ENCODE measurements at regions not wholly inside any gene's neighbourhood (a gene's known extent, or its start where the extent isn't known, plus 50 kb on each side); places are given as distances from the start of the nearest gene placed in this dataset.
"Not testable (repeated sequence)": the region's sequence is repeated elsewhere in the genome, so short reads cannot be mapped to it uniquely, and the experiment has no call there.

DNA sequence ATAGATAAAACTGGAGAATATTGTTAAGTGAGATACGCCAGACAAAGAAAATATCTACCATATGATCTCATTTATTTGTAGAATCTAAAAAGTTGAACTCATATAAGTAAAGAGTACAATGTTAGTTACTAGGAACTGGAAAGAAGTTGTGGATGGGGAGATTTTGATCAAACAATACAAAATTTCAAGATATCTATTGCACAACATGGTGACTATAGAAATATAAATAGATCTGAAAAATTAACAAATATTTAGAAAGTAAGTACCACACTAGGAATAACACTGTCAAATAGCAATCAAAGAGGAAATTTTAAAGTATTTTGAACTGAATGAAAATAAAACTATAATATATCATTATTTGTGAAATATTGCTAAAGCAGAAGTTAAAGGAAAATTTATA lies 437.2 kb downstream of the AASDHPPT start:
- Histone ChIP-seq H3K4me1 (ENCODE audit: control insufficient read depth, insufficient read depth, low read length) (no peaks in the 10 kb centered on the region), H3K9me3 (replicated peaks; ENCODE audit: low read length) (no peaks in the 10 kb centered on the region), H3K4me3 (ENCODE audit: low read length) (no peak overlapping the region), H3K4me2 (ENCODE audit: low read length) (no peak overlapping the region), H3K9ac (ENCODE audit: low read depth, low read length) (no peak overlapping the region), H3K36me3 (ENCODE audit: insufficient read depth, low read length) (no peaks in the 10 kb centered on the region), H3K27me3 (ENCODE audit: control insufficient read depth, insufficient read depth, low read length) (no peaks in the 10 kb centered on the region)

DNA sequence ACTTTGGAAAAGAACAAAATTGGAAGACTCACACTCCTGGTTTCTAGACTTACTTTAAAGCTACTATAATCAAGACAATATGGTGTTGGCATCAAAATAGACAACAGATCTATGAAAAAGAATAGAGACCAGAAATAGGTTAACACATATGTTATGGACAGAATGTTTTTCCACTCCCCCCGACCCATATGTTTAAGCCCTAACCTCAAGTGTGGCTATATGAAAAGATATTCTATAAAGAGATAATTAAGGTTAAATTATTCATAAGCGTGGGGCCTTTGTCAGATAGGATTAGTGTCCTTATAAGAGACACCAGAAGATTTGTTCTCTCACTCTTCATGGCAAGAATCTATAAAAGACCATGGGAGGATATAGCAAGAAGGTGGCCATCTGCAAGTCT lies 440.0 kb downstream of the AASDHPPT start:
- no peak overlapping the region for H3K4me2 ChIP-seq (ENCODE audit: low read length)
- no peak overlapping the region for H3K9ac ChIP-seq (ENCODE audit: low read depth, low read length)
- no peak overlapping the region for H3K4me3 ChIP-seq (ENCODE audit: low read length)
- no peaks in the 10 kb centered on the region for H3K27me3 ChIP-seq (ENCODE audit: control insufficient read depth, insufficient read depth, low read length)
- no peaks in the 10 kb centered on the region for H3K4me1 ChIP-seq (ENCODE audit: control insufficient read depth, insufficient read depth, low read length)
- no peaks in the 10 kb centered on the region for H3K36me3 ChIP-seq (ENCODE audit: insufficient read depth, low read length)
- no peaks in the 10 kb centered on the region for H3K9me3 ChIP-seq (replicated peaks; ENCODE audit: low read length)

DNA sequence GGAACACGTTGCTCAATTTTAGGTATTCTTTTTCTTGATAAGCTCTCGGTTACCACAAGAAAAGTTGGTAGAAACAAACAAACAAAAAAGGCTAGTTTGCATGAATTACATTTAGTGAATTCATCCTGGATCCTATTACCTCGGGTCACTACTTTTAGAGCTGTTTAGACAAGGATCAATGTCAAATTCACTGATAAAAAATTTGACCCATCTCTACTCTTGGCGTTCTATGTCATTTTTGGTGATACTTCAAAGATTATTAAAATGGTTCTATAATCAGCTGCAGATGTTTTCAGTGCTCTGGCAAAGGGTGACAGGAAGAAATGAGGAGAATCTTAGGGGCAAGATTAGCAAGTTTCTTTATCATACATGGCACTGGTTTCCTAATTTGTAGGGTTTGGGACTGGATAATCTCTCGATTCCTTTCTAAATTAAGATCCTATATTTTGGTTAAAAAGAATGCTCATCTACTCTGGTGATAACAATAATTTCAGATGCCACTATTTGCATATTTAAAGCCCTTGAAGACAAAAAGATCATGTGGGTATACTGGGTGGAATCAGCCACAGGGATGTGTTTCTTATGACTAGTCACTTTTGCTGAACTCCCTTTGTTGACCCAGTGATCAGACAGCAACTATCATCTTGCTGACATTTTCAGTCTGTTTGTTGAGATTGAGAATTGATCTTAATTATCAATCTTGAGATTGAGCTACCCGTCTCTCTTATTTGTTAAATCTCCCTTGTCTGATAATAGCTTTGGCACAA lies 442.9 kb downstream of the AASDHPPT start:
- H3K4me1 ChIP-seq (ENCODE audit: control insufficient read depth, insufficient read depth, low read length), result no peaks in the 10 kb centered on the region

DNA sequence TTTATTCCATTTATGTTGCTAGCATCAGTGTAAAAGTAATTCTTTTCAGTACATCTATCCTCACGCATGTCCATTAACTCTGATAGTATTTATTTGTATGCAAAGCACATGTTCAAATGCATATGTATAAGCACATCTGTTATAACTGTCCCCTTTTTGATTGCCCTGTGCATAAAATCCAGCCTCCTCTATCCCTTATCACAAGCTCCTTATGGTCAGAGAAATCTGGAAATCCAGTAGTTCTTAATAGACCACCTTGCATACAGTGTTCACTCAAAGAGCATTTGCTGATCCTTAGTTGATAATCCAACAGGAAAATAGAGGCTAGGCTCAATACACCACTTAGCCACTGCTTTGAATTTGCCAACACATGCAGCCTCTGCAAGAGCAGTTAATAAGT lies 443.5 kb downstream of the AASDHPPT start:
- Histone ChIP-seq H3K9me3 (replicated peaks; ENCODE audit: low read length) (no peaks in the 10 kb centered on the region), H3K9ac (ENCODE audit: low read depth, low read length) (no peak overlapping the region), H3K4me2 (ENCODE audit: low read length) (no peak overlapping the region), H3K4me1 (ENCODE audit: control insufficient read depth, insufficient read depth, low read length) (no peaks in the 10 kb centered on the region), H3K36me3 (ENCODE audit: insufficient read depth, low read length) (no peaks in the 10 kb centered on the region), H3K4me3 (ENCODE audit: low read length) (no peak overlapping the region), H3K27me3 (ENCODE audit: control insufficient read depth, insufficient read depth, low read length) (no peaks in the 10 kb centered on the region)

More for the DNA sequence above, 442.9 kb downstream of the AASDHPPT start:
- no peaks in the 10 kb centered on the region for H3K9me3 ChIP-seq (replicated peaks; ENCODE audit: low read length)
- no peaks in the 10 kb centered on the region for H3K36me3 ChIP-seq (ENCODE audit: insufficient read depth, low read length)
- H3K27me3 ChIP-seq (ENCODE audit: control insufficient read depth, insufficient read depth, low read length), result no peaks in the 10 kb centered on the region
- no peak overlapping the region for H3K9ac ChIP-seq (ENCODE audit: low read depth, low read length)
- no peak overlapping the region for H3K4me3 ChIP-seq (ENCODE audit: low read length)
- H3K4me2 ChIP-seq (ENCODE audit: low read length), result no peak overlapping the region

DNA sequence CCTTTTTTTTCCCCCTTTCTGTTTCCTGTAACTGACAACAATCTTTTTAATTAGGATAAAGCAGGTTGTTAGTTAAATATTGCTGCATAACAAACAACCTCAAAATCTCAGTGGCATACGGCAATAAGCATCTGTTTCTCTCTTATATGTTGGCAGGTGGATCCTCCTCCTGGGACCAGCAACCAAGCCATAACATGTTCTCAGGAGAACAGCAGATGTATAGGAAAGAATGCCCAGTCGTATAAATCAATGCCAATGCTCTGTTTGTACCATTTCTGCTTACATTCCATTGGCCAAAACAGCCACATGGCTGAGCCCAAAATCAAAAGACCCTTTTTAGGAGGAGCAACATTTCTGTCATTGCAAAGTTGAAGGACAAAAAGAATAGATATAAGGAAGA lies 445.7 kb downstream of the AASDHPPT start:
- Histone ChIP-seq H3K27me3 (ENCODE audit: control insufficient read depth, insufficient read depth, low read length) (no peaks in the 10 kb centered on the region), H3K9ac (ENCODE audit: low read depth, low read length) (no peak overlapping the region), H3K36me3 (ENCODE audit: insufficient read depth, low read length) (no peaks in the 10 kb centered on the region), H3K9me3 (replicated peaks; ENCODE audit: low read length) (no peaks in the 10 kb centered on the region), H3K4me1 (ENCODE audit: control insufficient read depth, insufficient read depth, low read length) (no peaks in the 10 kb centered on the region), H3K4me2 (ENCODE audit: low read length) (no peak overlapping the region), H3K4me3 (ENCODE audit: low read length) (no peak overlapping the region)

DNA sequence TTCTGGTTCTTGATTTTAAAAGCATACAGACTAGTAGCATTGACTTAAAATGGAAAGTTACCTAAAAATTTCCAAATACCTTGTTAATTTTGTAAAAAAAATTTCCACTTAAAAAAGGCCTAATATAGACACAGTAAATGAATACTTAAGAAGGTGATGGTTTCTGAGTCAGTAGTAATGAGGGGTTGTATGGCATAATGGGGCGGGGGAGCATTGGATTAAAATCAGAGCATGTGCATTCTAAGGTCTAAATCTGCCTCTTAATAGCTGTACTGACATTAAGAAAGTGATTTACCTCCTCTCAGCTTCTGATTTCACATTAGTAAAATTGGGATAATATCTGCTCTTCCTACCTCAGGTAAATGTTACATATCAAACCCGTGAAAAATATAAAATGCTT lies 446.5 kb downstream of the AASDHPPT start:
- no peak overlapping the region for H3K9ac ChIP-seq (ENCODE audit: low read depth, low read length)
- H3K9me3 ChIP-seq (replicated peaks; ENCODE audit: low read length), result no peaks in the 10 kb centered on the region
- no peak overlapping the region for H3K4me2 ChIP-seq (ENCODE audit: low read length)
- H3K4me1 ChIP-seq (ENCODE audit: control insufficient read depth, insufficient read depth, low read length), result no peaks in the 10 kb centered on the region
- no peak overlapping the region for H3K4me3 ChIP-seq (ENCODE audit: low read length)
- no peaks in the 10 kb centered on the region for H3K27me3 ChIP-seq (ENCODE audit: control insufficient read depth, insufficient read depth, low read length)
- H3K36me3 ChIP-seq (ENCODE audit: insufficient read depth, low read length), result no peaks in the 10 kb centered on the region

DNA sequence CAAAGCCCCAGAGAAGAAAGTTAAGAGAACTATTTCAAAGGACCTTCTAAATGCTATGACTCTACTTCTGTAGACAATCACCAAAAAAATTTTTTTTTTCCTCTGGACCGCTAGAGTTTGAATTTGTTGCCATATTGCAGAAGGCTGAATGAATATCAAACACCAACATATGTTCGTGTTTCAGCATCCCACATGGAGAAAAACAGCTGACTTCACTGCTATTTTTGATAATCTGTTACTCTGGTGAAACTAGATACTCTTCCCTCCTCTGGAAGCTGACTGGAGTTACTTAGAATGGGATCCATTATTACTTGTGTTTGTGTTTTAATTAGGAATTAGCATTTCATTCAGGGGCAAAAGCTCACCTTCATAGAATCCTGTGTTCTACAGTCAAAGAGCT lies 447.0 kb downstream of the AASDHPPT start:
- no peak overlapping the region for H3K9ac ChIP-seq (ENCODE audit: low read depth, low read length)
- H3K9me3 ChIP-seq (replicated peaks; ENCODE audit: low read length), result no peaks in the 10 kb centered on the region
- H3K4me3 ChIP-seq (ENCODE audit: low read length), result no peak overlapping the region
- no peaks in the 10 kb centered on the region for H3K27me3 ChIP-seq (ENCODE audit: control insufficient read depth, insufficient read depth, low read length)
- no peak overlapping the region for H3K4me2 ChIP-seq (ENCODE audit: low read length)
- H3K36me3 ChIP-seq (ENCODE audit: insufficient read depth, low read length), result no peaks in the 10 kb centered on the region
- H3K4me1 ChIP-seq (ENCODE audit: control insufficient read depth, insufficient read depth, low read length), result no peaks in the 10 kb centered on the region

DNA sequence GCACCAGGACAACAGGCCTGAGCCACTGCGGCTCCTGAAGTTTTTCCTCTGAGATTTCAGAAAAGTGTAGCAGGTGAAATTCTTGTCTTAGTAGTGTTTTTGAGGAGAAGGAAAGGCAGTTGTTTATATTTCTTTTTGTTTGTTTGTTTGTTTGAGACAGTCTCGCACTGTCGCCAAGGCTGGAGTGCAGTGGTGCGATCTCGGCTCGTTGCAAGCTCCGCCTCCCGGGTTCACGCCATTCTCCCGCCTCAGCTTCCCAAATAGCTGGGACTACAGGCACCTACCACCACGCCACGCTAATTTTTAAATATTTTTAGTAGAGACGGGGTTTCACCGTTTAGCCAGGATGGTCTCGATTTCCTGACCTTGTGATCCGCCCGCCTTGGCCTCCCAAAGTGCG lies 454.2 kb downstream of the AASDHPPT start:
- H3K36me3 ChIP-seq (ENCODE audit: insufficient read depth, low read length); H3K27me3 ChIP-seq (ENCODE audit: control insufficient read depth, insufficient read depth, low read length); H3K4me2 ChIP-seq (ENCODE audit: low read length); H3K9me3 ChIP-seq (replicated peaks; ENCODE audit: low read length); H3K4me1 ChIP-seq (ENCODE audit: control insufficient read depth, insufficient read depth, low read length); H3K9ac ChIP-seq (ENCODE audit: low read depth, low read length); H3K4me3 ChIP-seq (ENCODE audit: low read length): not testable (repeated sequence)

DNA sequence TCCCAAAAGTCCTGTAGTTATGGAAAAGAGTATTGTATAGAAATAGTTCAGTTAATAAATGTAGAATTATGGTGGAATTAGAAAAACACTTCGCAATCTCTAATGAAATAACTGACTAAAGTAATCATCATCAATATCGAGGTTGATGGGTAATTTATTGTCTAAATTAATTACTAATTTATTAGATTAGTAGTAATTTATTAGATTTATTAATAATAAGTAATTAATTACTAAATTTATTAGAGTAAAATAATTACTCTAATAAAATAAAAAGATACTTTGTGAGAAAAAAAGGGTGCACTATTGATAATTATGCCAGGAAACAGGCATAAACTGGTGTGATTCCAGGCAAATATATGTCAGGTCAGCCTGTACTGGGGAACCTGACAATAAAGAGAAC lies 455.6 kb downstream of the AASDHPPT start:
- no peak overlapping the region for H3K4me3 ChIP-seq (ENCODE audit: low read length)
- H3K9ac ChIP-seq (ENCODE audit: low read depth, low read length), result no peak overlapping the region
- H3K4me2 ChIP-seq (ENCODE audit: low read length), result no peak overlapping the region
- no peaks in the 10 kb centered on the region for H3K9me3 ChIP-seq (replicated peaks; ENCODE audit: low read length)
- H3K4me1 ChIP-seq (ENCODE audit: control insufficient read depth, insufficient read depth, low read length), result no peaks in the 10 kb centered on the region
- no peaks in the 10 kb centered on the region for H3K27me3 ChIP-seq (ENCODE audit: control insufficient read depth, insufficient read depth, low read length)
- H3K36me3 ChIP-seq (ENCODE audit: insufficient read depth, low read length), result no peaks in the 10 kb centered on the region

DNA sequence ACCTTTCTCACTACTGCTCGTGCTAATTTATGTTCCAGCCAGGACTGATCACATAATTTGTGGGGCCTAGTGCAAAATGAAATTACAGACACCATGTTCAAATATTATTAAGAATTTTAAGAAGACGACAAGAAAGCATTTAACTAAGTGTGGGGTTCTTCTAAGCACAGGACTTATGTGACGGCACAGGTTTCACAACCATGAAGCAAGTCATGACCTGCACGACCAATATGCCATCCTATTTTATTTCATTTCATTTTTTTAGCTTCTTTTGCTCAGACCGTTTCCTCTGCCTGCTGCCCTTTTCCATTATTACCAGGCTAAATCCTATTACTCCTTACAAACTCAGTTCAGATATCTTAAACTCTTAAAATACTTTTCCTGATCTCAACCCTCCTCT lies 462.5 kb downstream of the AASDHPPT start:
- H3K4me2 ChIP-seq (ENCODE audit: low read length), result no peak overlapping the region
- no peak overlapping the region for H3K9ac ChIP-seq (ENCODE audit: low read depth, low read length)
- H3K27me3 ChIP-seq (ENCODE audit: control insufficient read depth, insufficient read depth, low read length), result no peaks in the 10 kb centered on the region
- no peaks in the 10 kb centered on the region for H3K4me1 ChIP-seq (ENCODE audit: control insufficient read depth, insufficient read depth, low read length)
- H3K9me3 ChIP-seq (replicated peaks; ENCODE audit: low read length), result no peaks in the 10 kb centered on the region
- H3K4me3 ChIP-seq (ENCODE audit: low read length), result no peak overlapping the region
- H3K36me3 ChIP-seq (ENCODE audit: insufficient read depth, low read length), result no peaks in the 10 kb centered on the region

DNA sequence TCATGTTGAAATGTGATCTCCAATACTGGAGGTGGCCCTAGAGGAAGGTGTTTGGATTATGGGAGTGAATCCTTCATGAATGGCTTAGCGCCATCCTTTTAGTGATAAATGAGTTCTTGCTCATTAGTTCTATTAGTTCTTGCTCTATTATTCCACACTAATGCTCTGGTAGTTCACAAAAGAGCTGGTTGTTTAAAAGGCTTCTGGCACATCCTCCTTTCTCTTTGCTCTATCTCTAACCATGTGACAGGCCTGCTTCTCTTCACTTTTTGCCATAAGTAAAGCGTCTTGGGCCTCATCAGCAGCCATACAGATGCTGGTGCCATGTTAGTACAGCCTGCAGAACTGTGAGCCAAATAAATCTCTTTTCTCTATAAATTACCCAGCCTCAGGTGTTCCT lies 469.9 kb downstream of the GUCY1A2 start:
- Histone ChIP-seq H3K4me3 (ENCODE audit: low read length) (no peak overlapping the region), H3K9ac (ENCODE audit: low read depth, low read length) (no peak overlapping the region), H3K4me1 (ENCODE audit: control insufficient read depth, insufficient read depth, low read length) (no peaks in the 10 kb centered on the region), H3K9me3 (replicated peaks; ENCODE audit: low read length) (no peaks in the 10 kb centered on the region), H3K4me2 (ENCODE audit: low read length) (no peak overlapping the region), H3K27me3 (ENCODE audit: control insufficient read depth, insufficient read depth, low read length) (no peaks in the 10 kb centered on the region), H3K36me3 (ENCODE audit: insufficient read depth, low read length) (no peaks in the 10 kb centered on the region)
